Esophagus muscularis mucosa (tissue), 3 donors: ENCODE measurements at regions not wholly inside any gene's neighbourhood (a gene's known extent, or its start where the extent isn't known, plus 50 kb on each side); places are given as distances from the start of the nearest gene placed in this dataset.

ENCODE experiments used
- CTCF ChIP-seq, 3 experiments: fragments of 200-600 bp in 2 of 3; fragments of 450-650 bp in 1 of 3; sonication (generic) in 2 of 3; IDR thresholded peaks; one replicate each; pipeline ENCODE4 v1.5.1; 2017 to 2019; ENCODE audit warnings: antibody characterized with exemption in 3 of 3, mild to moderate bottlenecking in 2 of 3, moderate library complexity in 1 of 3
- POLR2A ChIP-seq: fragments of 450-650 bp; IDR thresholded peaks from one replicate; pipeline ENCODE4 v1.6.1; 2017; ENCODE audit warnings: antibody characterized with exemption, moderate library complexity, mild to moderate bottlenecking, low read depth

- TF ChIP-seq POLR2A (no peak), CTCF (IDR thresholded peaks at IDR 0.05) (no peak)
Observed at GRCh38 chr1:193661385-193661784, 475.0 kb upstream of the B3GALT2 start.
